Kidney epithelial cell (primary cell): ENCODE measurements at regions not wholly inside any gene's neighbourhood (a gene's known extent, or its start where the extent isn't known, plus 50 kb on each side); places are given as distances from the start of the nearest gene placed in this dataset.
"Not testable (repeated sequence)": the region's sequence is repeated elsewhere in the genome, so short reads cannot be mapped to it uniquely, and the experiment has no call there.

Source experiments
- DNase-seq: peaks from one replicate; pipeline ENCODE4 v3.0.0-alpha.2; 2010; ENCODE audit warnings: low read depth
- H3K27me3 ChIP-seq: 2 replicates; pipeline ENCODE4 v1.6.0; 2011; ENCODE audit warnings: low read length; ENCODE audit not compliant: control insufficient read depth, insufficient read depth
- H3K36me3 ChIP-seq: 2 replicates; pipeline ENCODE4 v1.5.1; 2011; ENCODE audit warnings: low read length; ENCODE audit not compliant: control insufficient read depth, insufficient read depth
- H3K4me3 ChIP-seq: 2 replicates; pipeline ENCODE4 v1.5.1; 2011; ENCODE audit warnings: low read depth, mild to moderate bottlenecking, control low read depth, low read length
- TF ChIP-seq, protein P1 (sequence below): IDR thresholded peaks from 2 replicates; pipeline ENCODE4 v1.5.1; 2011; ENCODE audit warnings: mild to moderate bottlenecking, moderate library complexity, low read length, control low read depth, inconsistent platforms; ENCODE audit not compliant: insufficient read depth, poor library complexity, severe bottlenecking

DNA sequence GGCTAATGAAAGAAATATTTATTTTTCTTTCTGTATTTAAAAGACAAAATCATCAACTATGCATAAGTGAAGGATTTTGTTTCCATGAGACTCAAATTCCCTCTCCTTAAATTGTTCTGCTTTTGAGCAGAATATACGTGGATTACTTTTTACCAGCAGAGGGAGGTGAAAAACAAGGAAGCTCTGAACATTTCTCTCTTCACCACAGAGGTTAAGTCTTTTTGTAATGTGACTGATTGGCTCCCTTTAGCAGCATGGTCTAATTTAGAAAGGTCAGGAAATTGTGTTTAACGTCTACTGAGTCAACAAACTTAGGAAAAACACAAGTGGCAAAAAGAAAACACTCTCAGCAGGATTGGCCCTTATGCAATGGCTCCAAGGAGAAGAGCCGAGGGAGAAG, 55.1 kb upstream of the F9 start:
- TF ChIP-seq, protein P1, sequence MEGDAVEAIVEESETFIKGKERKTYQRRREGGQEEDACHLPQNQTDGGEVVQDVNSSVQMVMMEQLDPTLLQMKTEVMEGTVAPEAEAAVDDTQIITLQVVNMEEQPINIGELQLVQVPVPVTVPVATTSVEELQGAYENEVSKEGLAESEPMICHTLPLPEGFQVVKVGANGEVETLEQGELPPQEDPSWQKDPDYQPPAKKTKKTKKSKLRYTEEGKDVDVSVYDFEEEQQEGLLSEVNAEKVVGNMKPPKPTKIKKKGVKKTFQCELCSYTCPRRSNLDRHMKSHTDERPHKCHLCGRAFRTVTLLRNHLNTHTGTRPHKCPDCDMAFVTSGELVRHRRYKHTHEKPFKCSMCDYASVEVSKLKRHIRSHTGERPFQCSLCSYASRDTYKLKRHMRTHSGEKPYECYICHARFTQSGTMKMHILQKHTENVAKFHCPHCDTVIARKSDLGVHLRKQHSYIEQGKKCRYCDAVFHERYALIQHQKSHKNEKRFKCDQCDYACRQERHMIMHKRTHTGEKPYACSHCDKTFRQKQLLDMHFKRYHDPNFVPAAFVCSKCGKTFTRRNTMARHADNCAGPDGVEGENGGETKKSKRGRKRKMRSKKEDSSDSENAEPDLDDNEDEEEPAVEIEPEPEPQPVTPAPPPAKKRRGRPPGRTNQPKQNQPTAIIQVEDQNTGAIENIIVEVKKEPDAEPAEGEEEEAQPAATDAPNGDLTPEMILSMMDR, result no peak
- DNase-seq, result no peak
- no peaks in the 10 kb centered on the region for H3K27me3 ChIP-seq
- H3K4me3 ChIP-seq, result no peak overlapping the region
- no peaks in the 10 kb centered on the region for H3K36me3 ChIP-seq

DNA sequence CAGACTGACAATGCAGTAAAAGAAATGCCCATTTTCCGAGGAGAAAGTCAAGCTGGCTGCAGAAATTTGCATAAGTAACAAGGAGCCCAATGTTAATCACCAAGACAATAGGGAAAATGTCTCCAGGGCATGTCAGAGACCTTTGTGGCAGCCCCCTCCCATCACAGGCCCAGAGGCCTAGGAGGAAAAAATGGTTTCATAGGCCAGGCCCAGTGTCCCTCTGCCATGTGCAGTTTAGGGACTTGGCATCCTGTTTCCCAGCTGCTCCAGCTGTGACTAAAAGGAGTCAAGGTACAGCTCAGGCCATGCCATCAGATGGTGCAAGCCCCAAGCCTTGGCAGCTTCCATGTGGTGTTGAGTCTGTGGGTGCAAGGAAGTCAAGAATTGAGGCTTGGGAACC, 68.6 kb upstream of the F9 start:
- not testable (repeated sequence) for H3K27me3 ChIP-seq

DNA sequence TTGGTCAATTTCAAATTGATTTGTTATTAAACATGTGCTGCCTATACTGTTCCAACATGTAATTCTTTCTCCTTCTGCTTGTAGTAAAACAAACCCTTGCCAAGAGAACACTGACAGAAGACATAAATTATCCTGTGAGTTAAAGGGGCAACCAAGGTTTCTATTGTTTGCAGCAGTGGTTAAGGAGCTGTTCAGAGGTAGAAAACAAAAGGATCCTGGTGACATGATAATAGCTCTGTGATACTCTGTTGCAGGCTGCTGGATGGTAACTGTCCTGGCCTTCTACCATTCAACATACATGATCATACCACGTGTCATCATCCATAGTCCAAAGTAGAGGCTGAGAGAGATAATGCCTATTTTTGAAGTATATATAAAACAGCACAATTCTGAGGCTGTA, 75.8 kb upstream of the F9 start:
- DNase-seq, result no peak
- no peaks in the 10 kb centered on the region for H3K27me3 ChIP-seq
- no peak overlapping the region for H3K4me3 ChIP-seq
- no peaks in the 10 kb centered on the region for H3K36me3 ChIP-seq
- TF ChIP-seq, protein P1, result no peak

More for the DNA sequence above, 68.6 kb upstream of the F9 start:
- not testable (repeated sequence) for DNase-seq, H3K4me3 ChIP-seq, H3K36me3 ChIP-seq

DNA sequence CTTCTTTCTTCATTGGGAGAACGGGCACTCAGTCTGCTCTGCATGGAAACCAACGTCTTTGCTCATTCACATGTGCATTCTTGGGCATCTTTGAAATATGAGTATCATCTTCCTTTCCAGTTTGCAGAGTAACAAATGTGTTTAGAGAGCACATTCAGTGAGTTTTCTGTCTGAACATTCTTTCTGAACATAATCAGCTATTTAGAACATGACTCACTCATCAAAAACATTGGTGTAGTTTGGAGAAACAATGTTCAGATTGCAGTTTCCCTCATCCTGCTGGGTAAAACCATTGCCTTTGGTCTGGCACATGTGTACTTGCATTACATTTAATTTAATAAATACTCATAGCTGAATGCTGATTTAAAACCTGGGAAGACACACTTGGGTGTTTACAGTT, 81.5 kb upstream of the F9 start:
- DNase-seq, result no peak
- TF ChIP-seq, protein P1, result no peak
- Histone ChIP-seq H3K4me3 (no peak overlapping the region), H3K36me3 (no peaks in the 10 kb centered on the region), H3K27me3 (no peaks in the 10 kb centered on the region)

DNA sequence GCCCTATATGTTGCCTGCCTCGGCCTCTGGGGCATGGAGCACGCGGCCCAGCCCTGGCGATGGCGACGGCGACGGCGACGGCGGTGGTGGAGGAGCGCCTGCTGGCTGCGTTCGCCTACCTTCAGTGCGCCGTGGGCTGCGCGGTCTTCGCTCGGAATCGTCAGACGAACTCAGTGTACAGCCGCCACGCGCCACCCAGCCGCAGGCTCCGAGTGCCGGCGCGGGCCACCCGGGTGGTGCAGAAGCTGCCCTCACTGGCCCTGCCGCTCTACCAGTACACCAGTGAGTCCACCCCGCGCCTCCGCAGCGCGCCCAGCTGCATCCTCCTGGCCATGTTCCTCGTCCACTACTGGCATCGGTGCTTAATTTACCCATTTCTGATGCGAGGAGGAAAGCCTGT, 83.7 kb upstream of the F9 start:
- no peaks in the 10 kb centered on the region for H3K36me3 ChIP-seq
- TF ChIP-seq, protein P1, result no peak
- no peak overlapping the region for H3K4me3 ChIP-seq
- no peak for DNase-seq
- H3K27me3 ChIP-seq, result no peaks in the 10 kb centered on the region

DNA sequence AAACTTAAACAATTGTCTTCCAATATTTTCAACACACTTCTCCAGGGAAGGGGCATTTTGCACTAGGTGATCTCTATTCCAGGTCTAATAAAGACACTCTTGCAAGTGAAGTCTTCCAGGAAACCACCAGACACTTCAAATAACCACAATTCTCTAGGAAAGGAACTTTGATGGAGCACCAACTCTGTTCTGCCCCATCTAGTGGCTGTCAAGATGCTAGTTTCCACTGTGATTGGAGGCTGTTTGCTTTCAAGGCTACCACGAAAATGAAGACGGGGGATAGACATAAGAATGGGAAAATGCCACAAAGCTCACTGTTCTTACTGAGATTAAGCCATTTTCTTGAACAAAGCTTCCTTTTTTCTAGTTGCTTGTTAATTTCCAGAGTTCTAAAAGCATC, 100.6 kb upstream of the F9 start:
- no peaks in the 10 kb centered on the region for H3K36me3 ChIP-seq
- no peaks in the 10 kb centered on the region for H3K27me3 ChIP-seq
- no peak for DNase-seq
- no peak overlapping the region for H3K4me3 ChIP-seq
- TF ChIP-seq, protein P1, result peak; percentile 30
